Liver (tissue), 8 donors: ENCODE measurements at regions not wholly inside any gene's neighbourhood (a gene's known extent, or its start where the extent isn't known, plus 50 kb on each side); places are given as distances from the start of the nearest gene placed in this dataset.

ENCODE experiments used
- DNase-seq: peaks from one replicate; pipeline ENCODE4 v3.0.0-alpha.2; 2017; ENCODE audit warnings: low spot score
- H3K27ac ChIP-seq, 2 donors: one replicate each; pipeline ENCODE4 v1.7.0; 2013; ENCODE audit warnings: inconsistent platforms in 2 of 2, low read length in 2 of 2, control low read depth in 1 of 2, low read depth in 1 of 2, mild to moderate bottlenecking in 1 of 2
- H3K27me3 ChIP-seq, 4 donors: one replicate each; pipeline versions ENCODE4 v1.6.1 to v1.7.0; 2013; ENCODE audit warnings: low read length in 3 of 4, inconsistent platforms in 1 of 4, mild to moderate bottlenecking in 1 of 4, moderate library complexity in 1 of 4; ENCODE audit not compliant: control insufficient read depth in 4 of 4, insufficient read depth in 4 of 4
- H3K36me3 ChIP-seq, 4 donors: one replicate each; pipeline versions ENCODE4 v1.6.1 to v1.7.0; 2013; ENCODE audit warnings: low read length in 3 of 4, mild to moderate bottlenecking in 3 of 4, low read depth in 1 of 4, moderate library complexity in 1 of 4; ENCODE audit not compliant: control insufficient read depth in 4 of 4, insufficient read depth in 3 of 4
- H3K4me1 ChIP-seq, 4 donors: one replicate each; pipeline versions ENCODE4 v1.6.1 to v1.7.0; 2013; ENCODE audit warnings: low read length in 3 of 4, mild to moderate bottlenecking in 3 of 4, moderate library complexity in 1 of 4; ENCODE audit not compliant: control insufficient read depth in 4 of 4, insufficient read depth in 4 of 4
- H3K4me3 ChIP-seq, 3 donors: one replicate each; pipeline versions ENCODE4 v1.6.1 to v1.7.0; 2013; ENCODE audit warnings: low read length in 3 of 3, control low read depth in 1 of 3, low read depth in 1 of 3, mild to moderate bottlenecking in 1 of 3
- H3K9ac ChIP-seq, 2 donors: one replicate each; pipeline ENCODE4 v1.7.0; 2013; ENCODE audit warnings: low read length in 2 of 2, mild to moderate bottlenecking in 2 of 2, moderate library complexity in 2 of 2, control low read depth in 1 of 2, low read depth in 1 of 2
- H3K9me3 ChIP-seq, 4 donors: one replicate each; pipeline versions ENCODE4 v1.6.1 to v1.7.0; 2013; ENCODE audit warnings: low read length in 3 of 4; ENCODE audit not compliant: control insufficient read depth in 4 of 4
- ATF3 ChIP-seq: IDR thresholded peaks from 2 replicates; pipeline ENCODE4 v1.6.1; 2016; ENCODE audit warnings: antibody characterized with exemption
- CTCF ChIP-seq: fragments of 150-350 bp; IDR thresholded peaks from 2 replicates; pipeline ENCODE4 v1.5.1; 2017; ENCODE audit warnings: improper control_type of control experiment, low read depth, low read length; ENCODE audit not compliant: missing input control
- EGR1 ChIP-seq, 2 donors: IDR thresholded peaks; 2 replicates each; pipeline ENCODE4 v1.6.1; 2016 to 2018; ENCODE audit warnings: antibody characterized with exemption in 2 of 2, low read depth in 2 of 2
- FOXA1 ChIP-seq: IDR thresholded peaks from 2 replicates; pipeline ENCODE4 v1.6.1; 2016; ENCODE audit warnings: antibody characterized with exemption
- FOXA2 ChIP-seq: IDR thresholded peaks from 2 replicates; pipeline ENCODE4 v1.6.1; 2016; ENCODE audit warnings: antibody characterized with exemption
- GABPA ChIP-seq, 2 donors: IDR thresholded peaks in 1 of 2; conservative IDR thresholded peaks in 1 of 2; 2 replicates each; pipeline ENCODE4 v1.6.1; 2016; ENCODE audit warnings: antibody characterized with exemption in 2 of 2, mild to moderate bottlenecking in 1 of 2, moderate library complexity in 1 of 2
- HNF4A ChIP-seq, 2 donors: conservative IDR thresholded peaks; 2 replicates each; pipeline ENCODE4 v1.6.1; 2016; ENCODE audit warnings: antibody characterized with exemption in 2 of 2, mild to moderate bottlenecking in 2 of 2
- HNF4G ChIP-seq: IDR thresholded peaks from 2 replicates; pipeline ENCODE4 v1.6.1; 2016; ENCODE audit warnings: antibody characterized with exemption
- JUND ChIP-seq, 2 donors: IDR thresholded peaks; 2 replicates each; pipeline ENCODE4 v1.6.1; 2016; ENCODE audit warnings: antibody characterized with exemption in 2 of 2
- MAX ChIP-seq: IDR thresholded peaks from 2 replicates; pipeline ENCODE4 v1.6.1; 2016; ENCODE audit warnings: antibody characterized with exemption
- NR2F2 ChIP-seq: IDR thresholded peaks from 2 replicates; pipeline ENCODE4 v1.6.1; 2016; ENCODE audit warnings: antibody characterized with exemption
- RAD21 ChIP-seq, 2 donors: IDR thresholded peaks; 2 replicates each; pipeline ENCODE4 v1.6.1; 2016; ENCODE audit warnings: antibody characterized with exemption in 2 of 2, mild to moderate bottlenecking in 2 of 2
- REST ChIP-seq: IDR thresholded peaks from 2 replicates; pipeline ENCODE4 v1.6.1; 2016; ENCODE audit warnings: antibody characterized with exemption, mild to moderate bottlenecking
- RXRA ChIP-seq, 2 donors: IDR thresholded peaks; 2 replicates each; pipeline ENCODE4 v1.6.1; 2017 to 2018; ENCODE audit warnings: antibody characterized with exemption in 2 of 2, mild to moderate bottlenecking in 1 of 2
- SP1 ChIP-seq: IDR thresholded peaks from 2 replicates; pipeline ENCODE4 v1.6.1; 2018; ENCODE audit warnings: antibody characterized with exemption, mild to moderate bottlenecking
- TAF1 ChIP-seq: conservative IDR thresholded peaks from 2 replicates; pipeline ENCODE4 v1.6.1; 2016; ENCODE audit warnings: antibody characterized with exemption, mild to moderate bottlenecking
- YY1 ChIP-seq: IDR thresholded peaks from 2 replicates; pipeline ENCODE4 v1.6.1; 2016; ENCODE audit warnings: antibody characterized with exemption, mild to moderate bottlenecking
- ZBTB33 ChIP-seq: IDR thresholded peaks from 2 replicates; pipeline ENCODE4 v1.6.1; 2016; ENCODE audit warnings: antibody characterized with exemption
- WGBS: extraction: QIAGEN DNeasy Blood & Tissue Kit; methylation state at CpG from one replicate; pipeline ENCODE4 v1.1.7; 2013; 5-methylcytosine and 5-hydroxymethylcytosine counted together
- donor health status: healthy.
- donor health status: healthy.
- donor health status: healthy.
- donor health status: healthy.
- donor health status: healthy.

GRCh38 chr14:83826838-83827237 lies 1703.1 kb upstream of the FLRT2 start:
- Histone ChIP-seq H3K27ac (no peak overlapping the region), H3K4me1 (no peaks in the 10 kb centered on the region), H3K36me3 (no peaks in the 10 kb centered on the region), H3K27me3 (no peaks in the 10 kb centered on the region), H3K9me3 (no peaks in the 10 kb centered on the region), H3K9ac (no peak overlapping the region), H3K4me3 (no peak overlapping the region)
- 71% methylated on average over 6 of the region's 6 CpGs for WGBS
- TF ChIP-seq HNF4G = no peak
- TF ChIP-seq EGR1 (IDR thresholded peaks at IDR 0.05; ENCODE audit: low read depth in 2 of 2) = no peak
- no peak for TF ChIP-seq RAD21 (IDR thresholded peaks at IDR 0.05)
- TF ChIP-seq MAX = no peak
- TF ChIP-seq HNF4A (conservative IDR thresholded peaks at IDR 0.05) = no peak
- TF ChIP-seq ZBTB33 = no peak
- no peak for TF ChIP-seq YY1
- no peak for TF ChIP-seq FOXA1
- TF ChIP-seq TAF1 = no peak
- TF ChIP-seq JUND (IDR thresholded peaks at IDR 0.05) = no peak
- no peak for TF ChIP-seq SP1
- TF ChIP-seq REST = no peak
- DNase-seq = no peak

GRCh38 chr14:83827383-83827782 lies 1702.6 kb upstream of the FLRT2 start:
- H3K27me3 ChIP-seq = no peaks in the 10 kb centered on the region
- H3K27ac ChIP-seq = no peak overlapping the region
- 47% methylated on average over 3 of the region's 3 CpGs for WGBS
- H3K36me3 ChIP-seq = no peaks in the 10 kb centered on the region
- H3K4me1 ChIP-seq = no peaks in the 10 kb centered on the region
- no peaks in the 10 kb centered on the region for H3K9me3 ChIP-seq
- H3K4me3 ChIP-seq = no peak overlapping the region
- H3K9ac ChIP-seq = no peak overlapping the region
- no peak for DNase-seq
- TF ChIP-seq REST = no peak
- TF ChIP-seq GABPA (IDR thresholded peaks at IDR 0.05 in 1 of 2, conservative IDR thresholded peaks at IDR 0.05 in 1 of 2) = no peak
- no peak for TF ChIP-seq FOXA2
- no peak for TF ChIP-seq RAD21 (IDR thresholded peaks at IDR 0.05)
- no peak for TF ChIP-seq RXRA (IDR thresholded peaks at IDR 0.05)
- no peak for TF ChIP-seq ZBTB33
- no peak for TF ChIP-seq ATF3
- TF ChIP-seq NR2F2 = no peak
- no peak for TF ChIP-seq HNF4A (conservative IDR thresholded peaks at IDR 0.05)
- TF ChIP-seq SP1 = no peak
- no peak for TF ChIP-seq TAF1
- no peak for TF ChIP-seq YY1
- no peak for TF ChIP-seq CTCF
- no peak for TF ChIP-seq MAX
- TF ChIP-seq EGR1 (IDR thresholded peaks at IDR 0.05; ENCODE audit: low read depth in 2 of 2) = no peak
- TF ChIP-seq HNF4G = no peak
- TF ChIP-seq FOXA1 = no peak
